ENCODE measurements at regions not wholly inside any gene's neighbourhood (a gene's known extent, or its start where the extent isn't known, plus 50 kb on each side); places are given as distances from the start of the nearest gene placed in this dataset.
"Not testable (repeated sequence)": the region's sequence is repeated elsewhere in the genome, so short reads cannot be mapped to it uniquely, and the experiment has no call there.

- FAIRE-seq, result not testable (repeated sequence)
Observed at GRCh38 chr2:156254637-156255067, 77.9 kb downstream of the NR4A2 start.

GRCh38 chr2:156253765-156254164 lies 78.8 kb downstream of the NR4A2 start:
- no peak for TF ChIP-seq POLR2A (IDR thresholded peaks at IDR 0.05; ENCODE audit: low read depth, low read length)
- FAIRE-seq (no peak), DNase-seq (ENCODE audit: insufficient read length, low spot score) (no peak)

More at GRCh38 chr2:156254637-156255067, 77.9 kb downstream of the NR4A2 start:
- not testable (repeated sequence) for DNase-seq (ENCODE audit: insufficient read length, low spot score)

- no peak for DNase-seq (ENCODE audit: insufficient read length, low spot score)
- no peak for TF ChIP-seq POLR2A (IDR thresholded peaks at IDR 0.05; ENCODE audit: low read depth, low read length)
- FAIRE-seq, result no peak
Observed at GRCh38 chr2:156242874-156243273, 89.6 kb downstream of the NR4A2 start.

- DNase-seq (ENCODE audit: insufficient read length, low spot score) (no peak), FAIRE-seq (no peak)
- TF ChIP-seq POLR2A (IDR thresholded peaks at IDR 0.05; ENCODE audit: low read depth, low read length), result no peak
Observed at GRCh38 chr2:156237558-156237957, 95.0 kb downstream of the NR4A2 start.

GRCh38 chr2:156229724-156230362 lies 102.7 kb downstream of the NR4A2 start:
- FAIRE-seq, result no peak
- DNase-seq (ENCODE audit: insufficient read length, low spot score), result no peak
- no peak for TF ChIP-seq POLR2A (IDR thresholded peaks at IDR 0.05; ENCODE audit: low read depth, low read length)

- DNase-seq (ENCODE audit: insufficient read length, low spot score); FAIRE-seq: not testable (repeated sequence)
Observed at GRCh38 chr2:156223328-156223727, 109.2 kb downstream of the NR4A2 start.

GRCh38 chr2:156221703-156222102 lies 110.8 kb downstream of the NR4A2 start:
- no peak for TF ChIP-seq POLR2A (IDR thresholded peaks at IDR 0.05; ENCODE audit: low read depth, low read length)
- DNase-seq (ENCODE audit: insufficient read length, low spot score) (no peak), FAIRE-seq (no peak)

GRCh38 chr2:156219491-156220100 lies 112.9 kb downstream of the NR4A2 start:
- TF ChIP-seq POLR2A (IDR thresholded peaks at IDR 0.05; ENCODE audit: low read depth, low read length), result no peak
- FAIRE-seq, result no peak
- DNase-seq (ENCODE audit: insufficient read length, low spot score), result no peak

GRCh38 chr2:156215656-156216055 lies 116.9 kb downstream of the NR4A2 start:
- no peak for FAIRE-seq
- no peak for DNase-seq (ENCODE audit: insufficient read length, low spot score)

GRCh38 chr2:156211318-156211717 lies 121.2 kb downstream of the NR4A2 start:
- DNase-seq (ENCODE audit: insufficient read length, low spot score), result no peak
- no peak for FAIRE-seq
- TF ChIP-seq POLR2A (IDR thresholded peaks at IDR 0.05; ENCODE audit: low read depth, low read length), result no peak

More at GRCh38 chr2:156215656-156216055, 116.9 kb downstream of the NR4A2 start:
- TF ChIP-seq POLR2A (IDR thresholded peaks at IDR 0.05; ENCODE audit: low read depth, low read length), result no peak

GRCh38 chr2:156206355-156206754 lies 126.2 kb downstream of the NR4A2 start:
- no peak for FAIRE-seq
- TF ChIP-seq POLR2A (IDR thresholded peaks at IDR 0.05; ENCODE audit: low read depth, low read length), result no peak
- DNase-seq (ENCODE audit: insufficient read length, low spot score), result no peak

GRCh38 chr2:156199588-156199987 lies 132.9 kb downstream of the NR4A2 start:
- FAIRE-seq (no peak), DNase-seq (ENCODE audit: insufficient read length, low spot score) (no peak)
- TF ChIP-seq POLR2A (IDR thresholded peaks at IDR 0.05; ENCODE audit: low read depth, low read length), result no peak

GRCh38 chr2:156196031-156196430 lies 136.5 kb downstream of the NR4A2 start:
- TF ChIP-seq POLR2A (IDR thresholded peaks at IDR 0.05; ENCODE audit: low read depth, low read length), result no peak
- DNase-seq (ENCODE audit: insufficient read length, low spot score), result no peak
- FAIRE-seq, result no peak

GRCh38 chr2:156192468-156192867 lies 140.1 kb downstream of the NR4A2 start:
- FAIRE-seq (no peak), DNase-seq (ENCODE audit: insufficient read length, low spot score) (no peak)
- no peak for TF ChIP-seq POLR2A (IDR thresholded peaks at IDR 0.05; ENCODE audit: low read depth, low read length)

GRCh38 chr2:156191527-156191926 lies 141.0 kb downstream of the NR4A2 start:
- FAIRE-seq, result no peak
- no peak for TF ChIP-seq POLR2A (IDR thresholded peaks at IDR 0.05; ENCODE audit: low read depth, low read length)
- no peak for DNase-seq (ENCODE audit: insufficient read length, low spot score)
